KBM-7 (cell line): ENCODE measurements at regions not wholly inside any gene's neighbourhood (a gene's known extent, or its start where the extent isn't known, plus 50 kb on each side); places are given as distances from the start of the nearest gene placed in this dataset.
A peak's percentile ranks its signal among the peaks of the same experiment; 100 is the strongest.

ENCODE experiments used
- DNase-seq: peaks from one replicate; pipeline ENCODE4 v3.0.0-alpha.2; 2015
- in situ Hi-C: fragments of 300-500 bp; cut with MboI; formaldehyde crosslinking; loops from 2 replicates; pipeline ENCODE4 v1.14.3; 2020; ENCODE audit warnings: low sequenced_read_pairs, low pct_unique_long_range_greater_than_20kb, mixed read lengths

- no peak for DNase-seq
- in situ Hi-C loops = no loop called here
Observed at GRCh38 chr1:106924360-106924759, 132.1 kb upstream of the PRMT6 start.

GRCh38 chr1:106925750-106926149 is 130.7 kb upstream of the PRMT6 start:
- in situ Hi-C loops = no loop called here
- no peak for DNase-seq

GRCh38 chr1:106926803-106927582 is 129.5 kb upstream of the PRMT6 start:
- no peak for DNase-seq

GRCh38 chr1:106937104-106937503 is 119.4 kb upstream of the PRMT6 start:
- in situ Hi-C loops = no loop called here
- DNase-seq = no peak

More at GRCh38 chr1:106926803-106927582, 129.5 kb upstream of the PRMT6 start:
- in situ Hi-C loops = no loop called here

- no peak for DNase-seq
- in situ Hi-C loops = no loop called here
Observed at GRCh38 chr1:106944721-106945120, 111.8 kb upstream of the PRMT6 start.

- in situ Hi-C loops = no loop called here
- no peak for DNase-seq
Observed at GRCh38 chr1:106952776-106953175, 103.7 kb upstream of the PRMT6 start.

GRCh38 chr1:106954661-106955229 is 101.7 kb upstream of the PRMT6 start:
- in situ Hi-C loops = no loop called here
- no peak for DNase-seq

- no peak for DNase-seq
- in situ Hi-C loops = no loop called here
Observed at GRCh38 chr1:106956721-106957120, 99.8 kb upstream of the PRMT6 start.

- in situ Hi-C loops = no loop called here
- no peak for DNase-seq
Observed at GRCh38 chr1:106957795-106958194, 98.7 kb upstream of the PRMT6 start.

- DNase-seq = no peak
- in situ Hi-C loops = no loop called here
Observed at GRCh38 chr1:106960412-106960811, 96.1 kb upstream of the PRMT6 start.

- in situ Hi-C loops = no loop called here
- DNase-seq = no peak
Observed at GRCh38 chr1:106961646-106962045, 94.8 kb upstream of the PRMT6 start.

- in situ Hi-C loops = no loop called here
- no peak for DNase-seq
Observed at GRCh38 chr1:106962591-106962990, 93.9 kb upstream of the PRMT6 start.

GRCh38 chr1:106964495-106964894 is 92.0 kb upstream of the PRMT6 start:
- in situ Hi-C loops = no loop called here
- no peak for DNase-seq

- no peak for DNase-seq
- in situ Hi-C loops = no loop called here
Observed at GRCh38 chr1:106968644-106969043, 87.8 kb upstream of the PRMT6 start.

GRCh38 chr1:106969731-106970130 is 86.7 kb upstream of the PRMT6 start:
- no peak for DNase-seq
- in situ Hi-C loops = no loop called here

- in situ Hi-C loops = no loop called here
- DNase-seq = no peak
Observed at GRCh38 chr1:106972074-106972473, 84.4 kb upstream of the PRMT6 start.

GRCh38 chr1:106975944-106976343 is 80.5 kb upstream of the PRMT6 start:
- DNase-seq = peak; percentile 11
- in situ Hi-C loops = no loop called here

- in situ Hi-C loops = no loop called here
- DNase-seq = no peak
Observed at GRCh38 chr1:106978477-106979322, 77.8 kb upstream of the PRMT6 start.

- no peak for DNase-seq
- in situ Hi-C loops = no loop called here
Observed at GRCh38 chr1:106979371-106979770, 77.1 kb upstream of the PRMT6 start.

- in situ Hi-C loops = no loop called here
- no peak for DNase-seq
Observed at GRCh38 chr1:106980121-106980520, 76.4 kb upstream of the PRMT6 start.
